ENCODE measurements at regions not wholly inside any gene's neighbourhood (a gene's known extent, or its start where the extent isn't known, plus 50 kb on each side); places are given as distances from the start of the nearest gene placed in this dataset.
"Not testable (repeated sequence)": the region's sequence is repeated elsewhere in the genome, so short reads cannot be mapped to it uniquely, and the experiment has no call there.

- ATAC-seq, result no peak
Measured at GRCh38 chr10:108039821-108040584, 875.5 kb upstream of the SORCS1 start.

DNA sequence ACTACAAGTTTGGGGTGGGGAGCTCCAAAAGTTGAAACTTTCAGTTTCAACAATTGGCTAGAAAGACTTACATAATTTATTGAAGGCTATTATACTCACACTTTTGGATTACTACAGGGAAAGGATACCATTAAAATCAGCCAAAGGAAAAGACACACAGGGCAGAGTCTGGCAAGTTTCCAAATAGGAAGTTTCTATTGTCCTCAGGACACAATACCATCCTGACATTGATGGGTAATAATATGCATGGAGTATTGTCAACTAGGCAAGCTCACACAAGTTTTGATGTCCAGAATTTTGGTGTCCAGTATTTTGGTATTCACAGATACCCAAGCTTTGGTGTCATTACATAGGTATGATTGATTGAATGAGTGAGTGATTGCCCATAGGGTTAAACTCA is 872.6 kb upstream of the SORCS1 start:
- no peak for ATAC-seq

DNA sequence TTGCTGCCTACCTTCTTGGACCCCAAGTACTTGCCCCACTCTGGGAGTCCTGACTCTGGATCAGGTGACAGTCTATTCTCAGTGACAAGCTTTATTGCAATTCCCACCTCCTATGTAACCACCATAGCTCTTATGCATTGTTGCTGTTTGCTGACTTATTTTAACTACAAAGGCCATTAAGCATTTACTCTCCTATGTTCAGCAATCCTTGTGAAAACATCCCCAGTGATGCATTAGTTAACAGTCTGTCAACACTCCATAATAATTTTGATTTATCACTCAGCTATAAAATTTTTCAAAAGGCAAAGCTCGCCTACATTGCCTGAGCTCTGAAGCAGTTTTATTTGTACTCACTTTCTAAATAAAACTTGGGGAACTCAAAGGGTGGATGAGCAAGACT is 871.8 kb upstream of the SORCS1 start:
- ATAC-seq, result no peak

DNA sequence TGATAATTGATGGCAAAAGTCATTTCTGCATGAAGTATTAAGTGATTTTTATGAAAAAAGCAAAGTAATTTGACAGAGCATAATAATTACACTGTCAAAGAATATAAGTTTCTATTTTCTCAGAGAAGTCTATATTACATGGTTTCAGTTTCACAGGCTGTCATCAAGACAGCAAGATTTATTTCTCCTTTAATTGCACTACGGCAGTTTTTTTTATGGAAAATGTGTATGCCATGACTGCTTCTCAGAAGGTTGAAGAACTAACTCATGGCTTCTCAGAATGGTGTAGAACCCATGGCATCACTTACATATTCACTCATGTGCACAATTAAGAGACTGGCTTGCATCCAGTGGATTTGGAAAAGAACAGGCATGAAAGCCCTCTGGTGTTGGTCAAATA is 870.3 kb upstream of the SORCS1 start:
- no peak for ATAC-seq

DNA sequence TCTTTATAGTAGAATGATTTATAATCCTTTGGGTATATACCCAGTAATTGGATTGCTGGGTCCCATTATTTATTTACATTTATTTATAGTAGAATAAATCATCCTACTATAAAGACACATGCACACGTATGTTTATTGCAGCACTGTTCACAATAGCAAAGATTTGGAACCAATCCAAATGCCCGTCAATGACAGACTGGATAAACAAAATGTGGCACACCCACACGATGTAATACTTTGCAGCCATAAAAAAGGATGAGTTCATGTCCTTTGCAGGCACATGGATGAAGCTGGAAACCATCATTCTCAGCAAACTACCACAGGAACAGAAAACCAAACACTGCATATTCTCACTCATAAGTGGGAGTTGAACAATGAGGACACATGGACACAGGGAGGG is 869.0 kb upstream of the SORCS1 start:
- not testable (repeated sequence) for ATAC-seq

DNA sequence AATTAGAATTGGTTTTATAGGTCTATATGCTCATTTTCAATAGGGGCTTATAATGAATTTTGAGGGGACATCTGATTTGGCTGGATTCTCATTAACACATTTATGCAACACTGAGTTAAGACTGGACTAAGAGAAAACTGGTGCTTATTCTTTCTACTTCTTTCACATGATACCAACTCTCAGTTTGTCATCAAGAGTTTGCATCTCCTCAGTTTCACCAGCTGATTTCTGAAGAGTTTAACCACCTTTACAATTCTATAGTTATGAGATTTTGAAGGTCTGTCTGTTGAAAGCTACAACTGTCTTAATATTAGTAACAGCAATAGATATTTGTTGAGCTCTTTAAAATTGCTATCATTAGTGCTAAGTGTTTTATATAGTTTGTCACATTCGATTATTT is 867.0 kb upstream of the SORCS1 start:
- ATAC-seq, result no peak

DNA sequence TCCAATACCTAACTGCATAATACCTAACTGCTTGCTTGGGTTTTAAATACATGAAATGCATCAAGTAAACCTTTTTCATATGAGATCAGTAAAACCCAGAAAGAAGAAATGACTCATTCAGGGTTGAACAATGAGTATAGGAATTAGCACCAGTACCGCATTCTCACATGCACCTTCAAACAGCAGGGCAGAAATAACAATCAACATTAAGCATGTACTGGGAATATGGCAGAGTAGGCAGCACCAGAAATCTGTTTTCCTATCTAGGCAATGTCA is 850.3 kb upstream of the SORCS1 start:
- no peak for ATAC-seq

- ATAC-seq, result no peak
Measured at GRCh38 chr10:108014145-108014901, 849.8 kb upstream of the SORCS1 start.

GRCh38 chr10:108005627-108006026 is 841.1 kb upstream of the SORCS1 start:
- no peak for ATAC-seq

DNA sequence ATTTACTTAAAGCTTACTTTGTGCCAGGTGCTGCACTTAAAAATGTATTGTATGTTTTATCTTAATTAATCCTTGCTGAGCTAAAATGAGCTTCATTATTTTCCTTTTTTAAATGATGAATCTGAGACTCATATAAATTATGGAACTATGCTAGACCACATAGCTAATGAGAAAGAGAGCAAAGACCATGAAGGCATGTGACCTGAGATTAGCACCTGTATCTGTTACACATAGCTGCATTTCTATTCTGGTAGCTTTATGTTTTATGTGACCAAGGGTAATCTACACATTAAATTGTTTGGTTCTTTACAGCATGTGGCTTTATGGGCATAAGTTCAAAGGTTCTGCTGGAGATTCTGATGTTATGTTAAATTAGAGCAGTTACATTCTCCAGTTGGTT is 839.1 kb upstream of the SORCS1 start:
- ATAC-seq, result no peak

DNA sequence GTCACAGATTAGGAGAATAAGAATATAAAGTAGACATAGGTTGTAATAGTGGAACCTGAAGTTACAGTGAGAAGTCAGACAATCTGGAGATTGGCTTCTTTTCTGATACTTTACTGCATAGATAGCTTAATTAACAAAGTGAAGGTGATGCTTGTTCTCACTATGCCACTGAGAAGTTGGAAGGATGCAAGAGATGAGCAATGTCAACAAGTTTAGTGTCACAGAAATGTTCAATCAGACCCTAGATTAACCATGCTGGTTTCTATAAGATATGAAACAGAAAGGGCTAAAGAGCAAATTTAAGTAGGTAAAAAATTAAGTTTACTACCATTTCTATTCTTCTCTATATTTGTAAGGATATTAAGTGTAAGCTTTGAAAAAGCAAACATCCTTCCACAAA is 838.6 kb upstream of the SORCS1 start:
- ATAC-seq, result no peak

DNA sequence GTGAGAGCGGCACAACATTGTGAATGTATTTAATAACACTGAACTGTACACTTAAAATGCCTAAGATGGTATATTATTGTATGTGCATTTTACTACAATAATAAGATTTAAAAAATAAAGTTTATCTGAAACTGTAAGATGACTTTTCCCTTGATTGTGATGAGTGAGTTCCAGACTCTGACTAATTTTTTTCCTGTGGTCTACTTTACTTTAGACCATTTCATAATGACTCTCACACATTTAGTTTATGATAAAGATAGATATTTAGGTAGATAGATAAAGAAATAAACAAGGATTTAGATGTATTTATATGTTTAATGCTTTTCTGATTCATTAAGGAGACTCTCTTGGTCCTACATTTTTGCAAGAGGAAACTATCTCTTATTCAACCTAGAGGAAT is 835.9 kb upstream of the SORCS1 start:
- ATAC-seq, result no peak

DNA sequence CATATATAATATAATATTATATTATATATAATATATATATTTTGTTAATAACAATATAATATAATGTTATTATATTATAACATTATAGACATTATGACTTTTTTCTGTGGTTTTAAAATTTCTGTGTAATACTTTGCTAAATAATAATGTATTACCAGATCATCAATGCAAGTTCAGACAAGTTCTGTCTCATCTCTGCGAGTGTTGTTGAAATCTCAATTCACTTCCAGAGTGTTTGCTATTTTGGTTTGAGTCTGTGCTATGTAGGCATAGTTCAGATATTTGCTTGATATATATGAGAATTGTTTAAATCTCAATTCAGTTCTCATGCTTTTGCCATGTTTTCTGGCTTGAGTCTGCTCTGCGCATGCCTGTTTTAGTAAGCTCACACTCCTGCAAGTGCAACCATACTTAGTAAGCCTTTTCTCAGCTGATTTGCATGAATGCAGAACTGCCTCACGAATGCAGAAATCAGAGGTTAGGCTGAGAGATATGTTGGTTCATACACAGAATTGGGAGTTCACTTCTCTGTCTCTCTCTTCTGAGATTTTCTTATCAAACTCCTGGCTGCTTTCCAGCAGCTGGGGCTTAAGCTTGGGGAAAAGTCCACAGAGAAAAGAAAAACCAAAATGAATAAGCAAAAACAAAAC is 830.2 kb upstream of the SORCS1 start:
- no peak for ATAC-seq

DNA sequence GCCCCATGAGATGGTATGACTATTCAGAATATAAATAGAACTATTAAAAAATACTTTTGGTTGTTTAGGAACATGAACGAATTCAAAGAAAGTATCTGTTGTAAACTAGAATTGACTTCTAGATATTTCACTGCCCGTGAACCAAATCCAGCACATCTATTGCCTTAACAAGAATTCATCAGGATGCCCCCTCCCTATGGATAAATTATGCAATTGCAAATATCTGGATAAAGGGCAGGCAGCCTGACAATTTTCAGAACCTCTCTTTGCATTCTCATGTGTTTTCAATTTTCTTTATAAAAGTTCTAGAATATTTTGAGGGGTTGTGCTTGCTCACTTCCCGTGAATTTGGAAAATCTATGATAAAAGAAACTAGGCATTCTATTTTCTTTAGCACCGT is 822.1 kb upstream of the SORCS1 start:
- ATAC-seq, result no peak

DNA sequence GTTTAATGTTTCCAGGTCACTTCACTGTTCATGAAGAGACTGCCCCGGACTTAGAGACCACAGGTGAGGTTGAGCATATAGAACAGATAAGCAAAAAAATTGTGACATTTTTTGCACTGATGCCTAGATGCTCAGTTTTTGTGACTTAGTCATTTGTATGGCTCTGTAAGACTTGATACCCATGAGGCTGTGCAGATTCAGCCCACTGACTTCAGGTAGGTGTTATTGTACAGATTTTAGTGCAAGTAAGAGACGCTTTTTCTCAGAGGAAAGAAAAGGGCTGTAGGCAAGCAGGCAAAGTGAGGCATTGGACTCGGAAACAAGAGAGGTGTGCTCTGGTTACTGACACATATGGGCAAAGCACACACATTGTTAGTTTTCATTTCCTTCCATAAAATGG is 820.1 kb upstream of the SORCS1 start:
- no peak for ATAC-seq

DNA sequence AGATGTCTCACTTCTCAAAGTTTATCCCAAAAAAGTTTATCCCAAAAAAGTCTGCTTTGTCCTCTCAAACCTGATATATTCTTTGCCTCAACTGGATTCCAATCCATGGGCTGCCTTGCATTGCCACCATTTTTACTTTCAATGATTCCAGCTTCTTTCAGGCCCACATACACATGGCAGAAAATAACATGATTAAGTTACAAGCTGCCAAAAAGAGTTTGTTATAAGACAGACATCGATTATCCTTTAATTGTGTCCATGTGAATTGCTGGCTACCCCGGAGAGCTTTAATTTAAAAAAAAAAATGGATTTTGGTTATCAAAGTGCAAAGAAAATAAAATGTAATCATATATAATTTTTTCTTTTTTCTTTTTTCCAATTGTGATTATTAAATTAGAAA is 819.6 kb upstream of the SORCS1 start:
- no peak for ATAC-seq

- no peak for ATAC-seq
Measured at GRCh38 chr10:107978455-107978854, 813.9 kb upstream of the SORCS1 start.

DNA sequence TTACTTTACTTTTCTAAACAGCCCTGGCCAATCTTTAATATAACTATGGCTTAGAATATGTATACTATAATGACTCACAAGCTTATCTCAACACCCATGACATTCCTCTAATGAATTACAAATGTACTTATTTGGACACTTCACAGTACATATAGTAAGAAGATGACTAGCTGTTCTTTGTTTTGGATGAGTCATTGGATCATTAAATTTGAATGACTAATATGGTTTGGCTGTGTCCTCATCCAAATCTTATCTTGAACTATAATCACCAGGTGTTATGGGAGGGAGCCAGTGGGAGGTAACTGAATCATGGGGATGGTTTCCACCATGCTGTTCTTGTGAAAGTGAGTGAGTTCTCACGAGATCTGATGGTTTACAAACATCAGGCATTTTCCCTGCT is 807.5 kb upstream of the SORCS1 start:
- ATAC-seq, result no peak

DNA sequence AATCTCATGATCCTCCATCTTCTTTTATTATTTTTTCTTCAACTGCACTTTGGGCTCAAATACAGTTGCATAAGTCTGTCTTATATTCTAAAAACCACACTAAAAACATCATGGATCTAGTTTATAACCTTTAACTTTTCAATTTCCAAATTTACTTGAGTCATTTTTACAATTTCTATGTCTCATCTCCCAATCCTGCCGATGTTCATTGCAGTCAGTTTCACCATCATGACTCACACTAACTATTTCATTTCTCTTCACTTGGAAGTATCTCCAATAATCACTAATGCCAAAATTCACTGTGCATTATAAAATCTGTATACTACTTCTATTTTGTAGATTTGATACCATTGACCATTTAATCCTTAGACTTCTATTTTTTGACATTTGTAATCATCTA is 806.9 kb upstream of the SORCS1 start:
- ATAC-seq, result no peak

DNA sequence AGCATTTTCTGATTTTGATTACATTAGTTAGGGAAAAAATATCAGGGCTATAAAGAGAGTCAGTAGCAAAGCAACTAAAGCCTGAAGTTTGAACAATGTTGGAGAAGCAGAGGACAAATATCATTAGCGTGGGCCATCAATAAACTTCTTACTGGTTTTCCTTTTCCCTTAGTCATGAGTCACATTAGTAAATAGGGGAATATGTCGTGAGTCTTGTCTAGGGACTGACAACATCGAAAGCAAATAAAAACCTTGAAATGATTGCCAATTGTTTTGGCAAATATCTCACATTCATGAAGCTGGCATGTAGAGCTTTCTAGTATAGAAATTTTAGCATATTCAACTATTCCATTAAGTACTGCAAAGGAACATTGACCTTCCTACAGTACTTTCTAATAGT is 806.0 kb upstream of the SORCS1 start:
- no peak for ATAC-seq

GRCh38 chr10:107969936-107970335 is 805.4 kb upstream of the SORCS1 start:
- ATAC-seq, result no peak

DNA sequence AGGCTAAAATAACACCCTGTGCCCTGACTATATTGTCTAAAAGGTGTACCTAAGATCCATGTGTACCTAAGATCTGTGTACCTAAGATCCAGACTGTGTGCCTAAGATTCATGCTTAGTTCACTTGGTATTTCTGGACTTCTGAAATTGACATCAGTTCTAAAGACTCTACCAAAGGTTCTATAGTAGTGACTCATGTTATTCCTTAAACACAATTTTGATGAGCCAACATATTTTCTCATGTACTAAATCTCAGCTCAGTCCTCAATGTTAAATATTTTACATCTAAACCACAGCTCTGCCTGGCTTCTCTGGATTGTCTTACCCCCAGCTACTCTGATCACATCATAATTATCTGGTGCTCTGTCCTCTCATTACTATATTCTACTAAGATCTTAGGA is 802.3 kb upstream of the SORCS1 start:
- ATAC-seq, result no peak

DNA sequence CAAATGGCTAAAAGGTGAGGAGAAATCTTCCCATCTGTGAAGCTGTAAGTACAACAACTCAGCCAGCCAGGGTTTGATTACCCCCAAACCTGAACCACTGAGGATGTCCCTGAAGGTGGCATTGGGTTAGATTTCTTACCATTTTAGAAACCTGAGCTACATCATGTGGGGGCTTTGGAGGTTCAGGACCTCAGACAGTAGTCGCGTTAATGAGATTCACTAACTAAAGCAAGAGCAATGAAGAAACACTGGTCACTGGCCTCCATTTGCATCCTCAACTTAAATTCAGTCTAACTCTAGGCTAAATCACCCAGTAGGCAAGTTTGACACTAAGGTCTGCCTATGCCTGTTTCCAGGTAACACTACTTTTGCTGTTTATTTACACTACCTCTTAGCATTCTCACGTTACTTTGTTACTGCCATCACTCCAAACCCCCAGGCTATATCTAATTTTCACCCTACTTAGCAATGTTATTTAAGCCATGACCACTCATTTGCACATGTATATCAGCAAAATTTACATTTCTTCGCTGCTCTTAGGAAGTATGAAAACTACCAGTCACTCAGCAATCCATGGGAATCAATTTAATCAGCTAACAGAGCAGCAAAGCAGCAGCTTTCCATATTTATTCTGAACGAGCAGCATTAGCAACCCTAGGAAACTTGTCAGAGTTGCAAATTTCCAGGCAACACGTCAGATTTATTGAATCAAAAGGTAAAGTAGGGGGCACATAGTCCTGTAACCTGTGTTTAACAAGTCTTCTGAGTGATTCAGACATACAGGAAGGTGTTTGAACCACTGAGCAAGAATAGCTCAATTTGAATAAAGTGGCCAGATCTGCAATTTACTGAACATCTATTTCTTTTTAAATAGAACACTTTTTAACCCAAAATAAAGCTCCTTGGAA is 788.4 kb upstream of the SORCS1 start:
- ATAC-seq, result no peak
